Prostate gland (tissue), 2 donors: ENCODE measurements at regions not wholly inside any gene's neighbourhood (a gene's known extent, or its start where the extent isn't known, plus 50 kb on each side); places are given as distances from the start of the nearest gene placed in this dataset.

Source experiments
- CTCF ChIP-seq, 4 experiments: fragments of 200-600 bp in 2 of 4; fragments of 450-650 bp in 2 of 4; sonication (generic) in 2 of 4; IDR thresholded peaks; 1 replicate in 3 of 4; 2 replicates in 1 of 4; pipeline ENCODE4 v1.5.1; 2016 to 2019; ENCODE audit warnings: antibody characterized with exemption in 4 of 4, mild to moderate bottlenecking in 2 of 4, moderate library complexity in 2 of 4
- POLR2A ChIP-seq: fragments of 450-650 bp; IDR thresholded peaks from one replicate; pipeline ENCODE4 v1.6.1; 2016; ENCODE audit warnings: antibody characterized with exemption, mild to moderate bottlenecking
- POLR2AphosphoS5 ChIP-seq: sonication (generic); formaldehyde crosslinking; IDR thresholded peaks from one replicate; pipeline ENCODE4 v1.6.1; 2017; ENCODE audit warnings: antibody characterized with exemption

- no peak for TF ChIP-seq CTCF (IDR thresholded peaks at IDR 0.05)
- TF ChIP-seq POLR2A: no peak
- TF ChIP-seq POLR2AphosphoS5: no peak
Observed at GRCh38 chr1:76730027-76730426, 137.3 kb upstream of the ST6GALNAC5 start.
